A549 (cell line): ENCODE measurements at regions not wholly inside any gene's neighbourhood (a gene's known extent, or its start where the extent isn't known, plus 50 kb on each side); places are given as distances from the start of the nearest gene placed in this dataset.

Experiments used
- ATAC-seq, 2 experiments: fragments of 200-7000 bp in 1 of 2; fragments of >200 bp in 1 of 2; cut with Nextera tagmentation in 1 of 2; cut with Tn5 transposase in 1 of 2; 3 replicates each; pipeline versions ENCODE4 v1.8.0 to v1.9.1; 2018 to 2020; ENCODE audit warnings: mild to moderate bottlenecking in 1 of 2, moderate library complexity in 1 of 2
- CTCF ChIA-PET: fragments of 300-600 bp; sonication (Branson Sonifier 250); formaldehyde crosslinking; extraction: SDS; loops from one replicate; lab custom pipeline; 2021; ENCODE audit warnings: antibody characterized with exemption, inconsistent platforms; lab: Yijun Ruan, JAX
- POLR2A ChIA-PET: fragments of 350-600 bp; formaldehyde crosslinking; extraction: SDS; loops from one replicate; lab custom pipeline; 2021; ENCODE audit warnings: antibody characterized with exemption, inconsistent platforms; lab: Yijun Ruan, JAX
- DNase-seq, 2 experiments: peaks; one replicate each; pipeline versions ENCODE4 v3.0.0 to v3.0.0-alpha.2; 2011 to 2016; ENCODE audit warnings: low read depth in 1 of 2, low spot score in 1 of 2
- FAIRE-seq: peaks from 2 replicates; lab custom pipeline; 2011; peaks lifted over from hg19 to GRCh38; lab: Jason Lieb, UNC
- H3K27ac ChIP-seq, 2 experiments: fragments of >200 bp; sonication (Bioruptor Twin); formaldehyde crosslinking; 3 replicates each; pipeline ENCODE4 v1.5.1; 2016 to 2017
- H3K4me1 ChIP-seq: fragments of >200 bp; sonication (Bioruptor Twin); formaldehyde crosslinking; 3 replicates; pipeline ENCODE4 v1.6.1; 2016
- H3K4me2 ChIP-seq: fragments of >200 bp; sonication (Bioruptor Twin); formaldehyde crosslinking; 3 replicates; pipeline ENCODE4 v1.6.1; 2016
- H3K4me3 ChIP-seq: fragments of >200 bp; sonication (Bioruptor Twin); formaldehyde crosslinking; 3 replicates; pipeline ENCODE4 v1.5.1; 2016
- H3K9me3 ChIP-seq: fragments of >200 bp; sonication (Bioruptor Twin); formaldehyde crosslinking; 3 replicates; pipeline ENCODE4 v1.6.1; 2016
- CBX8 ChIP-seq: fragments of 200-600 bp; sonication (generic); IDR thresholded peaks from 2 replicates; pipeline ENCODE4 v1.6.1; 2016
- CEBPB ChIP-seq, 2 experiments: fragments of >200 bp in 1 of 2; sonication (Bioruptor Twin) in 1 of 2; formaldehyde crosslinking in 1 of 2; IDR thresholded peaks; 2 replicates each; pipeline ENCODE4 v1.6.1; 2012 to 2016
- EHF ChIP-seq: fragments of 250-450 bp; sonication (Bioruptor Pico); IDR thresholded peaks from 2 replicates; pipeline ENCODE4 v1.5.0; 2020; ENCODE audit warnings: mild to moderate bottlenecking
- EHMT2 ChIP-seq: fragments of 200-600 bp; sonication (generic); IDR thresholded peaks from 2 replicates; pipeline ENCODE4 v1.6.1; 2016; ENCODE audit warnings: antibody characterized with exemption, low read depth, mild to moderate bottlenecking, moderate library complexity
- FOSB ChIP-seq: fragments of 250-450 bp; sonication (Bioruptor Pico); IDR thresholded peaks from 2 replicates; pipeline ENCODE4 v1.5.0; 2020; ENCODE audit warnings: mild to moderate bottlenecking, moderate library complexity
- GATA3 ChIP-seq: IDR thresholded peaks from 2 replicates; pipeline ENCODE4 v1.6.1; 2012; ENCODE audit warnings: borderline replicate concordance
- HOXA7 ChIP-seq: fragments of 250-450 bp; sonication (Bioruptor Pico); IDR thresholded peaks from 2 replicates; pipeline ENCODE4 v1.5.0; 2020; ENCODE audit warnings: mild to moderate bottlenecking, moderate library complexity
- JUN ChIP-seq, 2 experiments: fragments of >200 bp; sonication (Bioruptor Twin); formaldehyde crosslinking; IDR thresholded peaks; 2 replicates in 1 of 2; 3 replicates in 1 of 2; pipeline ENCODE4 v1.6.1; 2016 to 2017
- KDM1A ChIP-seq: fragments of 200-600 bp; sonication (generic); IDR thresholded peaks from 2 replicates; pipeline ENCODE4 v1.6.1; 2016; ENCODE audit warnings: low read depth, mild to moderate bottlenecking
- MAX ChIP-seq: IDR thresholded peaks from 2 replicates; pipeline ENCODE4 v1.6.1; 2012
- NR3C1 ChIP-seq: fragments of >200 bp; sonication (Bioruptor Twin); formaldehyde crosslinking; IDR thresholded peaks from 3 replicates; pipeline ENCODE4 v1.6.1; 2017
- PHF8 ChIP-seq: fragments of 200-600 bp; sonication (generic); IDR thresholded peaks from 2 replicates; pipeline ENCODE4 v1.6.1; 2016; ENCODE audit warnings: low read depth, mild to moderate bottlenecking, antibody characterized with exemption, moderate library complexity, borderline replicate concordance
- RAD21 ChIP-seq, 2 experiments: fragments of >200 bp in 1 of 2; sonication (Bioruptor Twin) in 1 of 2; formaldehyde crosslinking in 1 of 2; IDR thresholded peaks in 1 of 2; conservative IDR thresholded peaks in 1 of 2; 2 replicates in 1 of 2; 3 replicates in 1 of 2; pipeline ENCODE4 v1.6.1; 2012 to 2018; ENCODE audit warnings: inconsistent platforms in 1 of 2
- RARB ChIP-seq: fragments of 250-450 bp; sonication (Bioruptor Pico); IDR thresholded peaks from 2 replicates; pipeline ENCODE4 v1.8.0; 2021; ENCODE audit warnings: mild to moderate bottlenecking, moderate library complexity
- RCOR1 ChIP-seq: fragments of 150-350 bp; IDR thresholded peaks from 2 replicates; pipeline ENCODE4 v1.6.1; 2014; ENCODE audit warnings: antibody characterized with exemption, low read length, low read depth
- RFX5 ChIP-seq: fragments of 450-650 bp; IDR thresholded peaks from 2 replicates; pipeline ENCODE4 v1.7.1; 2014; ENCODE audit warnings: antibody characterized with exemption, mild to moderate bottlenecking, moderate library complexity
- RNF2 ChIP-seq: fragments of 200-600 bp; sonication (generic); IDR thresholded peaks from 2 replicates; pipeline ENCODE4 v1.6.1; 2016; ENCODE audit warnings: low read depth, mild to moderate bottlenecking, antibody characterized with exemption, moderate library complexity, borderline replicate concordance
- SMC3 ChIP-seq: fragments of >200 bp; sonication (Bioruptor Twin); formaldehyde crosslinking; IDR thresholded peaks from 3 replicates; pipeline ENCODE4 v1.6.1; 2018; ENCODE audit warnings: inconsistent platforms
- WGBS: methylation state at CpG from one replicate; pipeline ENCODE4 v1.1.6; 2017; ENCODE audit errors: missing lambda C conversion rate; 5-methylcytosine and 5-hydroxymethylcytosine counted together
- TF ChIP-seq, protein P1 (sequence below): fragments of 450-650 bp; IDR thresholded peaks from 2 replicates; pipeline ENCODE4 v1.6.1; 2014; ENCODE audit warnings: antibody characterized with exemption
- TF ChIP-seq, protein P2 (sequence below): fragments of >200 bp; sonication (Bioruptor Twin); formaldehyde crosslinking; IDR thresholded peaks from 3 replicates; pipeline ENCODE4 v1.6.1; 2016

DNA sequence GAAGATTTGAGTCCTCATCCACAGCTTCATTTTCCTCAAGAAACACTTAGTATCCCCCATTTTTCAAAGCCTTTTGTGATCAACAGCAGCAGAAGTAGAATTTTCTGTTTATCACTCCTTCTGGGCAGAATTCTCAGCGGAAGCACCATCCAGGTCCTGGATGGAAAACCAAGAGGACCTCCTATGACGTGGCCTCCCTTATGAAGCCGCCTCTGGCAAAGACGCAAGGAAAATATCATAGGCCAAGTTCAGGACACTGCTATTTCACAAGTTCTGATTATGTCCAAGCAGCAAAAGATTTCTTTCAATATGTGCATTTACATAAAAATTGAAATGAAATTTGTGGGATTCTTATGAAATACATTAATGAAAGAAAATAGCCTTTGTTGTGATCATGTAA, 315.0 kb downstream of the SEC23A start:
- FAIRE-seq, result no peak
- Histone ChIP-seq H3K9me3 (no peaks in the 10 kb centered on the region), H3K4me3 (no peak overlapping the region), H3K4me2 (no peak overlapping the region), H3K4me1 (no peaks in the 10 kb centered on the region), H3K27ac (no peak overlapping the region)
- DNase-seq, result no peak
- TF ChIP-seq EHF (CRISPR knock-in tag) (no peak), HOXA7 (no peak), KDM1A (no peak), GATA3 (no peak), RARB (CRISPR knock-in tag) (no peak), RFX5 (no peak), SMC3 (no peak)
- ATAC-seq, result no peak
- POLR2A ChIA-PET, result no interaction called here
- 51% methylated on average over 4 of the region's 4 CpGs for WGBS
- CTCF ChIA-PET, result interaction anchor here (1.4 kb wide), 1 partner anchor 13 kb away, joined by 3 read pairs; no protein-coding TSS in a partner anchor

- no peak overlapping the region for H3K4me2 ChIP-seq
- ATAC-seq (no peak), DNase-seq (no peak), FAIRE-seq (no peak)
- TF ChIP-seq RCOR1 (no peak), NR3C1 (no peak), RAD21 (conservative IDR thresholded peaks at IDR 0.05 in 1 of 2, IDR thresholded peaks at IDR 0.05 in 1 of 2) (no peak)
- TF ChIP-seq, protein P1, sequence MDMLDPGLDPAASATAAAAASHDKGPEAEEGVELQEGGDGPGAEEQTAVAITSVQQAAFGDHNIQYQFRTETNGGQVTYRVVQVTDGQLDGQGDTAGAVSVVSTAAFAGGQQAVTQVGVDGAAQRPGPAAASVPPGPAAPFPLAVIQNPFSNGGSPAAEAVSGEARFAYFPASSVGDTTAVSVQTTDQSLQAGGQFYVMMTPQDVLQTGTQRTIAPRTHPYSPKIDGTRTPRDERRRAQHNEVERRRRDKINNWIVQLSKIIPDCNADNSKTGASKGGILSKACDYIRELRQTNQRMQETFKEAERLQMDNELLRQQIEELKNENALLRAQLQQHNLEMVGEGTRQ, result no peak
- H3K27ac ChIP-seq, result no peak overlapping the region
- no peak overlapping the region for H3K4me3 ChIP-seq
- no peaks in the 10 kb centered on the region for H3K4me1 ChIP-seq
- ChIA-PET CTCF (interaction anchor here (1.4 kb wide), 1 partner anchor 12 kb away, joined by 3 read pairs; no protein-coding TSS in a partner anchor), POLR2A (no interaction called here)
- H3K9me3 ChIP-seq, result no peaks in the 10 kb centered on the region
Measured at GRCh38 chr14:38786921-38787320, 316.1 kb downstream of the SEC23A start.

DNA sequence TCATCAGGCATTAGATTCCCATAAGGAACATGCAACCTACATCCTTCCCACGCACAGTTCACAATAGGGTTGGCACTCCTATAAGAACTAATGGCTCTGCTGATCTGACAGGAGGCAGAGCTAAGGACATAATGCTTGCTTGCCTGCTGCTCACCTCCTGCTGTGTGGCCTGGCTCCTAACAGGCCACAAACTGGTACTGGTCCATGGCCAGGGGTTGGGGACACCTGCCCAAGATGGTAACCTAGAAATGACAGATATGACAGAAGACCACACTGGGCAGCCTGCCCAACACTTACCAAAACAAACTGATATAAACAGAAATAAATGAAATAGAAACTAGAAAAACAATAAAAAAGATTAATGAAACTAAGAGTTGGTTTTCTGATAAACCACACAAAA, 325.6 kb downstream of the SEC23A start:
- CTCF ChIA-PET, result no interaction called here
- WGBS, result 0% methylated on average over 1 of the region's 1 CpG
- H3K27ac ChIP-seq, result no peak overlapping the region
- no peak overlapping the region for H3K4me2 ChIP-seq
- DNase-seq (no peak), ATAC-seq (no peak), FAIRE-seq (no peak)
- H3K4me1 ChIP-seq, result no peaks in the 10 kb centered on the region
- POLR2A ChIA-PET, result no interaction called here
- no peak overlapping the region for H3K4me3 ChIP-seq
- H3K9me3 ChIP-seq, result no peaks in the 10 kb centered on the region
- no peak for TF ChIP-seq KDM1A
- TF ChIP-seq, protein P2, sequence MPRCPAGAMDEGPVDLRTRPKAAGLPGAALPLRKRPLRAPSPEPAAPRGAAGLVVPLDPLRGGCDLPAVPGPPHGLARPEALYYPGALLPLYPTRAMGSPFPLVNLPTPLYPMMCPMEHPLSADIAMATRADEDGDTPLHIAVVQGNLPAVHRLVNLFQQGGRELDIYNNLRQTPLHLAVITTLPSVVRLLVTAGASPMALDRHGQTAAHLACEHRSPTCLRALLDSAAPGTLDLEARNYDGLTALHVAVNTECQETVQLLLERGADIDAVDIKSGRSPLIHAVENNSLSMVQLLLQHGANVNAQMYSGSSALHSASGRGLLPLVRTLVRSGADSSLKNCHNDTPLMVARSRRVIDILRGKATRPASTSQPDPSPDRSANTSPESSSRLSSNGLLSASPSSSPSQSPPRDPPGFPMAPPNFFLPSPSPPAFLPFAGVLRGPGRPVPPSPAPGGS, result no peak
- no peak for TF ChIP-seq CEBPB (IDR thresholded peaks at IDR 0.05)
- no peak for TF ChIP-seq CBX8
- TF ChIP-seq RNF2, result no peak
- TF ChIP-seq, protein P1, result no peak
- TF ChIP-seq MAX, result no peak
- no peak for TF ChIP-seq FOSB (CRISPR knock-in tag)
- no peak for TF ChIP-seq JUN (IDR thresholded peaks at IDR 0.05)
- no peak for TF ChIP-seq EHMT2
- TF ChIP-seq PHF8, result no peak
